Hematopoietic multipotent progenitor cell treated with erythropoietin and hydrocortisone succinate and interleukin-3 and kit ligand, for 17 days (in vitro differentiated cells): ENCODE measurements at regions not wholly inside any gene's neighbourhood (a gene's known extent, or its start where the extent isn't known, plus 50 kb on each side); places are given as distances from the start of the nearest gene placed in this dataset.
"Not testable (repeated sequence)": the region's sequence is repeated elsewhere in the genome, so short reads cannot be mapped to it uniquely, and the experiment has no call there.

ENCODE experiments used
- DNase-seq: peaks from one replicate; pipeline ENCODE4 v3.0.0-alpha.2; 2015; ENCODE audit warnings: low spot score

- no peak for DNase-seq
Observed at GRCh38 chrY:20042993-20043392, 298.5 kb upstream of the KDM5D start.

- no peak for DNase-seq
Observed at GRCh38 chrY:20025676-20026075, 281.1 kb upstream of the KDM5D start.

- DNase-seq, result not testable (repeated sequence)
Observed at GRCh38 chrY:19993410-19993809, 248.9 kb upstream of the KDM5D start.

- no peak for DNase-seq
Observed at GRCh38 chrY:19973012-19973411, 228.5 kb upstream of the KDM5D start.

GRCh38 chrY:19947702-19948101 lies 203.2 kb upstream of the KDM5D start:
- no peak for DNase-seq

- DNase-seq, result no peak
Observed at GRCh38 chrY:19899011-19899410, 154.5 kb upstream of the KDM5D start.

- no peak for DNase-seq
Observed at GRCh38 chrY:19892076-19892964, 147.8 kb upstream of the KDM5D start.

GRCh38 chrY:19882145-19882544 lies 137.6 kb upstream of the KDM5D start:
- DNase-seq, result no peak

GRCh38 chrY:19869715-19870114 lies 125.2 kb upstream of the KDM5D start:
- DNase-seq, result no peak

GRCh38 chrY:19869281-19869680 lies 124.8 kb upstream of the KDM5D start:
- DNase-seq, result no peak

- DNase-seq, result no peak
Observed at GRCh38 chrY:19868647-19869046, 124.1 kb upstream of the KDM5D start.

- DNase-seq, result no peak
Observed at GRCh38 chrY:19856474-19857135, 112.1 kb upstream of the KDM5D start.

- DNase-seq, result no peak
Observed at GRCh38 chrY:19842972-19843371, 98.4 kb upstream of the KDM5D start.

GRCh38 chrY:19824136-19824535 lies 79.6 kb upstream of the KDM5D start:
- DNase-seq, result no peak

GRCh38 chrY:19818546-19818945 lies 74.0 kb upstream of the KDM5D start:
- DNase-seq, result no peak

- no peak for DNase-seq
Observed at GRCh38 chrY:19816920-19817319, 72.4 kb upstream of the KDM5D start.

GRCh38 chrY:19816053-19816823 lies 71.7 kb upstream of the KDM5D start:
- DNase-seq, result peak; percentile 3
